ENCODE measurements at regions not wholly inside any gene's neighbourhood (a gene's known extent, or its start where the extent isn't known, plus 50 kb on each side); places are given as distances from the start of the nearest gene placed in this dataset.
"Not testable (repeated sequence)": the region's sequence is repeated elsewhere in the genome, so short reads cannot be mapped to it uniquely, and the experiment has no call there.

- DNase-seq (ENCODE audit: low read depth in 2 of 3, low spot score in 1 of 3) = no peak
Measured at GRCh38 chr17:70912716-70913485, 743.6 kb downstream of the KCNJ2 start.

DNA sequence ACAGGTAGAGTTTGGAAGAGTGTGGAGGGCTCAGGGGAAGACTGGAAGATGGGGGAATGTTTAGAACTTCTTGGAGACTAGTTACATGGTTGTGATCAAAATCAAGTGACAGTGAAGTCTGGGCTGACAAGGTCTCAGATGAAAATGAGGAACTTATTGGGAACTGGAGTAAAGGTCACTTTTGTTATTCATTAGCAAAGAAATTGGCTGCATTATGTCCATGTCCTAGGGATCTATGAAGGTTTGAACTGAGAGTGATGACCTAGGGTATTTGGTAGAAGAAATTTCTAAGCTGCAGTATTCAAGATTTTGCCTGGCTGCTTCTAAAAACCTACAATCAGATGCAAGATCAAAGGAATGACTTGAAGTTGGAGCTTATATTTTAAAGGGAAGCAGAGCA lies 747.1 kb downstream of the KCNJ2 start:
- DNase-seq (ENCODE audit: low read depth in 2 of 3, low spot score in 1 of 3) = no peak

- DNase-seq (ENCODE audit: low read depth in 2 of 3, low spot score in 1 of 3) = no peak
Measured at GRCh38 chr17:70919241-70919640, 749.9 kb downstream of the KCNJ2 start.

GRCh38 chr17:70920416-70920815 lies 751.1 kb downstream of the KCNJ2 start:
- DNase-seq (ENCODE audit: low read depth in 2 of 3, low spot score in 1 of 3) = no peak

- no peak for DNase-seq (ENCODE audit: low read depth in 2 of 3, low spot score in 1 of 3)
Measured at GRCh38 chr17:70922268-70922667, 752.9 kb downstream of the KCNJ2 start.

DNA sequence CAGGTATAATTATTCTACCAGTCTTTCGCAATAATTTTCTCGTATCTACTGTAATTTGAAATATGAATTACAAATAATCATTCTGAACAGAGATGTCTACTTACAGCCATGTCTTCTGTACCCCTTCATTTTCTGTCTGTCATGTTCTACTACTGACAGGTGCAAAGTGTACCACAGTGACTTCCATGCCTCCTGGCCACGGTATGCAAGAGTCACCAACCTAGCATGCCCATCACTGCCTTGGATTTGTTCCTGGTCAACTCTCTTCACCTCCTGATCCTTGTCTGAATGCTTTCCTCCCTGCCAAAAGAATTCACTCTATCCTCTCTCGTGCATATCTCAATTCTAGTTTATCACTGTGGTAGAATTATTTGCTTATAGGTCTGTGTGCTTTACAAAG lies 755.4 kb downstream of the KCNJ2 start:
- no peak for DNase-seq (ENCODE audit: low read depth in 2 of 3, low spot score in 1 of 3)

DNA sequence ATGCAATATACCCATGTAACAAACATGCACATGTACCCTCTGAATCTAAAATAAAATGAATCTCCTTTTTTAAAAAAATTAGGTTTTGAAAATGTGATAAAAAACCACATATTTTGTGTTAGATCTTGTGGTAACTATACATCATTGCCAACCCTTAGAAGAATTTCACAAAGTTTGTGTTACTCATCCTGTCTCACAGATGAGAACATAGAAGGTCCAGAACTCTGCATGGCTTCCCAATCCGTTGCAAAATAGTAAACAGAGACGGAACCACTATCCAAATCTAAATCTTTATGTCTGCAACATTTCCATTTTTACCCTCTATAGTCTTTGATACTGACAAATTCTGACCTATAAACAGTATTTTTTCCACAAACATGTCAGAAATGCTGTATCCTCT lies 759.9 kb downstream of the KCNJ2 start:
- no peak for DNase-seq (ENCODE audit: low read depth in 2 of 3, low spot score in 1 of 3)

- DNase-seq (ENCODE audit: low read depth in 2 of 3, low spot score in 1 of 3) = no peak
Measured at GRCh38 chr17:70934231-70934630, 764.9 kb downstream of the KCNJ2 start.

DNA sequence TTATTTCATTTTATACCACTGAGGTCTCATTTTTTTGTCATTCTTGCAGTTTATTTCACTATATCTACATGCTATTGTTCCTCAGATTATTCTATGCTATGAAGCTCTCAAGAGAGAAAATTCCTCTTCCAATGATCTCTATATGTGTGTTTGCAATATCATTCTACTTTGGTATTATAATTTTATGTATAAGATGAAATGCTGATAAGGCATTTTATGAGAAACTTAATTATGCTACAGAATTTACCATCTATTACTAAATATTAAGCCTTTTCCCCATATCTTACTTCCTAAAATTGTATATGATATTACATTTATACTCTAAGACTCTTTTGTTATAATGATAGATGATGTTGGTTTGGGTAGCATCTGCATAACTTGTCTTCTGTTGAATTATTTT lies 765.5 kb downstream of the KCNJ2 start:
- DNase-seq (ENCODE audit: low read depth in 2 of 3, low spot score in 1 of 3) = no peak

- DNase-seq (ENCODE audit: low read depth in 2 of 3, low spot score in 1 of 3) = no peak
Measured at GRCh38 chr17:70936724-70937123, 767.4 kb downstream of the KCNJ2 start.

- no peak for DNase-seq (ENCODE audit: low read depth in 2 of 3, low spot score in 1 of 3)
Measured at GRCh38 chr17:70938336-70938735, 769.0 kb downstream of the KCNJ2 start.

DNA sequence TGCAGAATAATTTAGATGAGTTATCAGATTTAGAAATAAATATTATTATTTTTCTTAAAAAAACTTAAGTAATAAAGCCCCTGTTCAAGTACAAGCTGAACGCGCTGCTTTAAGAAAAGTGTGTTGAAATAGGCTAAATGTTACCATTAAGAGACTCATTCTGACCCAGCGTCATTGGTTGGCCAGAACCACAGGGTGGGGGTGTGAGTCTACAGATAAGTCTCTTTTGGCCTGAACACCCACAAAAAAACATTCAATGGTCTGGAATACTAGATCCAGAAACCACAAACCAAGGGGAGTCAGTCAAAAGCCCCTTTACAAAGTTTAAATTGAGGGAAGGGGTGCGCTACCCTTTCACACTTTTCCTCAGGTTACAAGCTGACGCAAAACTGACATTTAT lies 776.1 kb downstream of the KCNJ2 start:
- DNase-seq (ENCODE audit: low read depth in 2 of 3, low spot score in 1 of 3) = no peak

DNA sequence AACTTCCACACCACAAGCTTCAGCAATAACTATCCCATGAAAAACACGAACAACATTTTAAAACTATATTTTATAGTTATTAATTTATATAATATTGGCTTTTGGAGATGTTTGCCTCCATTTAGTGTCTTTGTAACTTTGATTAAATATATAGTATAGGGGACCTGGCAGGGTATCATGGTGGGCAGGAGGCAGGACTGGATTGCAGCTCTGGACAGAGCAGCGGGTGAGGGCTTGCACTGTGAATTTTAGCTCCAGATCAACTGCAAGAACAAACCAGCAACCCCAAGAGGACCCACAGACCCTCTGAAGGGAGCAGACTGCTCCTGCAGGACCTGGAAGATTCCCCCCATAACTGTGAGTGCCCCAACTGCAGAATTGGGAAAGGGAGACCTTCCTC lies 777.9 kb downstream of the KCNJ2 start:
- no peak for DNase-seq (ENCODE audit: low read depth in 2 of 3, low spot score in 1 of 3)

DNA sequence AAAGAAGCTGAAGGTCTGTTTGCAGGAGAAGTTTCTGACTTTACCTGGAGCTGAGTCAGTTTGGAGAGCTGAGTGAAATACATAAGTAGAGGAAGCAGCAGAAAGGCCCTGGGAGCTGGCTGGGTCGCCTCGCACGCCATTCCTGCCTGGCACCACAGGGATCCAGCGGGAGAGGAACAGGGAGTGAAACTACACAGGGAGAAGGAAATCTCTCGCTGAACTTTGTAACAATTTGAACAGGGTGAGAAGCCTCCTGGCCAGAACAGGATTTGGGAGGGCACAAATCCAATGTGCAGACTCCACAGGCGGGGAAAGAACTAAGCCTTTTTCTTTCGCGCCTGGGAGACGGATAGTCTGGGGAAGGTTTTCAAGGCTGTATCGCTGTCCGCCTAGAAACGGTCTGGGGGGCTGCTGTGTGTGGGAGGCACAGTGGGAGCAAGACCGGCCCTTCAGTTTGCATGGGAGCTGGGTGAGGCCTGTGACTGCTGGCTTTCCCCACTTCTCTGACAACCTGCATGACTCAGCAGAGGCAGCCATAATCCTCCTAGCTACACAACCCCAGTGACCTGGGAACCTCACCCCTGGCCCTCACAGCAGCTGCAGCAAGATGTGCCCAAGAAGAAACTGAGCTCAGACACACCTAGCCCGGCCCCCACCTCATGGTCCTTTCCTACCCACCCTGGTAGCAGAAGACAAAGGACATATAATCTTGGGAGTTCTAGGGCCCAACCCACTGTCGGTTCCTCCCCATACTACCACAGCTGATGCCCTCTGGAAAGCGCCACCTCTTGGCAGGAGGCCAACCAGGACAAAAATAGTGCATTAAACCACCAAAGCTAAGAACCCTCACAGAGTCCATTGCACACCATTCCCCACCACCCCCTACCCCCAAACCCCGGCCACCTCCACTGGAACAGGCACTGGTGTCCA lies 778.6 kb downstream of the KCNJ2 start:
- no peak for DNase-seq (ENCODE audit: low read depth in 2 of 3, low spot score in 1 of 3)

DNA sequence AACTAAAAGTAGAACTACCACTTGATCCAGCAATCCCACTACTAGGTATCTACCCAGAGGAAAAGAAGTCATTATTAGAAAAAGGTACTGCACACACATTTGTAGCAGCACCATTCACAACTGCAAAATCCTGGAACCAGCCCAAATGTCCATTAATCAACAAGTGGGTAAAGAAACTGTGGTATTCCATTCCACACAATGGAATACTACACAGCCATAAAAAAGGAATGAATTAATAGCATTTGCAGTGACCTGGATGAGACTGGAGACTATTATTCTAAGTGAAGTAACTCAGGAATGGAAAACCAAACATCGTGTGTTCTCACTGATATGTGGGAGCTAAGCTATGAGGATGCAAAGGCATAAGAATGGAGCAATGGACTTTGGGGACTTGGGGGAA lies 783.8 kb downstream of the KCNJ2 start:
- DNase-seq (ENCODE audit: low read depth in 2 of 3, low spot score in 1 of 3) = not testable (repeated sequence)

DNA sequence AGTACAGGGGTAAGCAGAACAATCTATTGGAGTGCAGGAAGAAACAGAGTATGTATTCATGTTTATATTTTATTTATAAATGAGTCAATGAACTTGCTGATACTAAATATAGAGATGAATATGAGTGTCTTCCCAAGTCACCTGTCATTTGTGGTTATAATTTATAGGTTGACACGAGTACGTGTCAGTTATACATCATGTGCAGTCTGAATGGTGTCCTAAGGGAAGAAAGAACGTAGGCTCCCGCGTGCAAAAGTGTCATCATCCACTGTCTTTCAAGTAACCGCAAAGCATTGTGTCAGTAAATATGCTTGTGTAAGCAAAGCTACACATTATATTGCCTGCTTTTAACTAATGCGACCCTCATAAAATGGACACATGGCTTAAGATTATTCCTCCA lies 786.1 kb downstream of the KCNJ2 start:
- no peak for DNase-seq (ENCODE audit: low read depth in 2 of 3, low spot score in 1 of 3)

DNA sequence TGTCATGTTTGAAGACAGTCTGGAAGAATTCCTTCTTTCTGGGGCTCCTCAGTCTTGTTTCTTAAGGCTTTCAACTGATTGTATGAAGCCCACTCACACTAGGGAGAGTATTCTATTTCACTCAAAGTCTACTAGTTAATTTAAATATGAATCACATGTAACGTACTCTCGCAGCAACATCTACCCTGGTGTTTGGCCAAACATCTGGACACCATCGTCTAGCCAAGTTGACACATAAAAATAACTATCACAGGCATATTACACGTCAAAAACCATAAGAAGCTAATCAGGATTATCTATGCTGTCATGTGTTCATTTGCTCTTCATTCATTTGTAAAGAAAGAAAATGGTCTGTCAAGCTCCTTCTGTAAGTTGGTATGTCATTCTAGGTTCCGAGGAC lies 787.4 kb downstream of the KCNJ2 start:
- no peak for DNase-seq (ENCODE audit: low read depth in 2 of 3, low spot score in 1 of 3)

- DNase-seq (ENCODE audit: low read depth in 2 of 3, low spot score in 1 of 3) = no peak
Measured at GRCh38 chr17:70961341-70961740, 792.0 kb downstream of the KCNJ2 start.

GRCh38 chr17:70968302-70968701 lies 799.0 kb downstream of the KCNJ2 start:
- no peak for DNase-seq (ENCODE audit: low read depth in 2 of 3, low spot score in 1 of 3)

- DNase-seq (ENCODE audit: low read depth in 2 of 3, low spot score in 1 of 3) = no peak
Measured at GRCh38 chr17:70969521-70970034, 800.2 kb downstream of the KCNJ2 start.

- no peak for DNase-seq (ENCODE audit: low read depth in 2 of 3, low spot score in 1 of 3)
Measured at GRCh38 chr17:70976447-70976846, 807.1 kb downstream of the KCNJ2 start.

- no peak for DNase-seq (ENCODE audit: low read depth in 2 of 3, low spot score in 1 of 3)
Measured at GRCh38 chr17:70984873-70985272, 815.5 kb downstream of the KCNJ2 start.
